DMS53 (cell line): ENCODE measurements at regions not wholly inside any gene's neighbourhood (a gene's known extent, or its start where the extent isn't known, plus 50 kb on each side); places are given as distances from the start of the nearest gene placed in this dataset.
"Not testable (repeated sequence)": the region's sequence is repeated elsewhere in the genome, so short reads cannot be mapped to it uniquely, and the experiment has no call there.

Experiments used
- DNase-seq: peaks from one replicate; lab custom pipeline; 2025; lab: John Stamatoyannopoulos, UW

DNA sequence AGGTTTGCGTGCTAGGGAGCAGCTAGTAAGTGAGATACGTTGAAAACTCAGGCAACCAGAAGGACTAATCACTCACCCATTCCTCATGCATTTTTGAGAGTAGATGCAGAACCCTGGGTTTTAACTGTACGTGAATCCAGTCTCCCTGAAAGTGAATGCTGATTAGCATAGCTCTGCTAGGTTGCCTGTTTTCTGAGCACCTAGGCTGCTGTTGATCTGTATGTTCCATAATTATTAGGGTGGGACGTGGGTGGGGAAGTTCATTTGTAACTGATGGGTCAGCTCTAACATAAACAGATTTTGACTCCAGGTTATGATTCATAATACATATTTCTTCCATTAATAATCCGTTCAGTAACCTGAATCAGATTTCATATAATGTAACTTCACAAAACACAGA lies 379.0 kb upstream of the FANCL start:
- DNase-seq, result no peak

GRCh38 chr2:58616961-58617360 lies 375.8 kb upstream of the FANCL start:
- no peak for DNase-seq

- DNase-seq, result no peak
These were observed 373.1 kb upstream of the FANCL start for GRCh38 chr2:58614219-58614618.

DNA sequence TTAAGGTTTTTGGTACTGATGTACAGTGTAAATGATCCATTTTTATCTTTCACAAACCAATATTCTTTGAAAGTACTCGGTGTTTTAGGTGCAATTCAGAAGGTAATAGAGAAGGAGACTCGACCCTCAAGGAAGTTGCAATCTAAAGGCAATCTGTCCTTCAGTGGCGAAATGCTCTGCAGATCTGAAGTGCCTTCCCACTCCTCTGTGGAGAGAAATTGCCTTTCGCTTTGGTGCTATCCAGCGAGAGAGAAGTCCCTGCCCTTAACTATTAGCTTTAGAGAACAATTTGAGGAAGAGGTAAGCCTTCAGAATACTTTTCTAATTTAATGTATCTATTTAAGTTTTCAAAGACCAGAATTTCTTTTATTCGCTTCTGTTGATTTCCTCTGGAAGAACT lies 371.8 kb upstream of the FANCL start:
- DNase-seq, result no peak

- DNase-seq, result no peak
These were observed 368.2 kb upstream of the FANCL start for GRCh38 chr2:58609326-58609725.

- no peak for DNase-seq
These were observed 367.0 kb upstream of the FANCL start for GRCh38 chr2:58608146-58608545.

DNA sequence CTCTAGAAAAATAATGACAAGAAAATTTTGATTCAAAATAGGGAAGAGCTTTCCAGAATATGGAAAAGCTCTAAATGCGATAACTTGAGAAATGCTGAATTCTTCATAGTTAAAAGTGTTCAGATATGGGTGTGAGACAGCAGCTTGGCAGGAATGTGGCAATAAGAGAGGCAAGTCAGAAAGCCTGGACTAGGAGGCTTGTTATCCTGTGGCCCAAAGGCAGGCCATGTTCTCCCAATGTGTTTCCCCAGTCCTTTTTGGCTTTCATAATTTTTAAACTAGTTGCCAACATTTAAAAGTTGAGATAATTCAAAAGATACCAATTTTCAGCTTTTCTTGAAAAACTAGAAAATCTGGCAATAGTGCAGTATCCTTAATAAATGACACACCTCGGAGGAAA lies 366.3 kb upstream of the FANCL start:
- no peak for DNase-seq

- DNase-seq, result peak; percentile 22
These were observed 365.7 kb upstream of the FANCL start for GRCh38 chr2:58606799-58607198.

DNA sequence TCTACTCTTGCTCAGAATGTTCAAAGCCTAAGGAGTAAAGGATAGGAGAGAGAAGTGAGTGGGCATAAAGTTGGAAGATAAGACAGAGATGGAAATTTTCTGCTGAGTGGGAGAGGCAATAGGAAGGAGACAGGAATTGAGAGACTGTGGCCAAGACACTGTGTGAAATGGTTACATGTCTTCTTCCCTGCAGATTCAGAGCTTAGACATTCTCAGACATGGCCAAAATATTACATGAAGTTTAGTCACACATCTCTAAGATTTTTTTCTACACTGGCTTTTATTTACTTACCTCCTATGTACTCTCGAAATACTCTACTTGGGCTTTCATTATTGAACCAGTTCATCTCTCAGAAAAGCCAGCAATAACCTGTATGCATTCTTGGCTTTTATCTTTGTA lies 363.0 kb upstream of the FANCL start:
- no peak for DNase-seq

- no peak for DNase-seq
These were observed 359.9 kb upstream of the FANCL start for GRCh38 chr2:58601017-58601416.

GRCh38 chr2:58598171-58598570 lies 357.0 kb upstream of the FANCL start:
- DNase-seq, result no peak

DNA sequence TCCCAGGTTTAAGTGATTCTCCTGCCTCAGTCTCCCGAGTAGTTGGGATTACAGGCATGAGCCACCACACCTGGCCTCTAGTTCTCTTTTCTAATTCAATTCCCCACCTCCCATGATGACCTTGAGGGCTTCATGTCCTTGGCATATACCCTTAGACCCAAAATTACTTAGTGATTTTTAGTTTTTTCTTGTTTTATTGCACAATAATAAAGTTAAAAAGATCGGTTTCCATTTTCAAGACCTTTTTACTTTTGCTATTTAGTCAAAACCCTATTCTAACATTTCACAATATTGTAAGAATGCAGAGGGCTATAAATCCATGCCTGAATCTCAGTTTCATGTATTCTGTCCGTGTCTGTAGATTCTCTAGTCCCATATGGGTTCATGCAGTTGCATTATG lies 354.6 kb upstream of the FANCL start:
- DNase-seq, result no peak

DNA sequence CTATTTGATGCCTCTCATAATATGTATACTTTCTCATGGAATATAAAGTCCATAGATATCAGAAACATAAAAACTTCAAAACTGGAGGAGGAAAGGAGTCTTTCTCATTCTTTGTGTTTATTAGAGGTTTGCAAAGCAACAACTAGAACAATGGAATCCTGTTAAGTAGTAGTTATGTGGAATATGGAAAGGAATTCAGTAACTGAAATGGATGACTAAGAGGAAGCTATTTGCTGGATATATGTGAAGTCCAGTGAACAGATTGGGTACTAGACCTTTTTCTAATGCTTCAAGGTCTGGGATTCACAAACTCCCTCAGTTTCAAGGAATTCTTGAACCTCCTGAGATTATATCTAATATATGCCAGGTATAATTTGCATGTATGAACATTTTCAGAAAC lies 353.6 kb upstream of the FANCL start:
- no peak for DNase-seq

DNA sequence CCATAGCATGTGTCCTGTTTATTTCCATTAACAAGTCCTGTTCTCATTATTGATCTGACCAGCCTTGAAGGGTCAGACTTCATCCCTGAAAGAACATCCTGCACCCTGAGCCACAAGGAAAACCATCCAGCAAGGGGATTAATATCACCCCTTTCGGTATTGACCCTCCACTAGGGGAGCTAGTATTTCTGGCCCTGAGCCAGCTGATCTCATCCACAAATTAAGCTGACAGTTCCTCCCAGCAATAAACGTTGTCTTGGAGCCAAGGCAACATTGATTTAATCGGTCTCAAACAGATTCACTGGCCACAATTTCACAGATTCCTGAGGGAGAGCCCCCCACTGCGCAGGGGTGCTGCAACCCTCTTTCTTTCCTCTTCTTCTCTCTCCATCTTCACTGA lies 353.1 kb upstream of the FANCL start:
- peak; percentile 60 for DNase-seq

- not testable (repeated sequence) for DNase-seq
These were observed 345.1 kb upstream of the FANCL start for GRCh38 chr2:58586178-58586577.

DNA sequence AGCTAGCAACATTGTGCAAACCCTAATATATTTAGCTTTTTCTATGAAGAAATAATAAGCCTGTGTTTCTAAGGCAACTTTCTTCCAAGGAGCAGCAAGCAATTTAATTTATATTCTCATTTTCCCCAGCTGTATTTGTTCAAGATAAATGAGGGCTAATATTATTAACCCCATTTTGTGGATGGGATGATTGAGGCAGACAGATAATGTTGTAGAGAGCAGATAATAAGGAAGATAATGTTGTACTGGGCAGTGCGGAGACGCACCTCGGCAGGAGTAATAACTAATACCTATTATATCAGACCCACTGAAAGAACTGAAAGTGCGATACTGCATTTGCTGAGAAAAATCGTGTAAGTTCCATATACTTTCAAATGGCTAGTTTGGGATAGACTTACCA lies 344.1 kb upstream of the FANCL start:
- DNase-seq, result no peak

GRCh38 chr2:58584606-58585118 lies 343.5 kb upstream of the FANCL start:
- no peak for DNase-seq

- DNase-seq, result no peak
These were observed 337.2 kb upstream of the FANCL start for GRCh38 chr2:58578276-58578675.

GRCh38 chr2:58574873-58575272 lies 333.7 kb upstream of the FANCL start:
- no peak for DNase-seq

GRCh38 chr2:58572731-58573130 lies 331.6 kb upstream of the FANCL start:
- DNase-seq, result no peak

DNA sequence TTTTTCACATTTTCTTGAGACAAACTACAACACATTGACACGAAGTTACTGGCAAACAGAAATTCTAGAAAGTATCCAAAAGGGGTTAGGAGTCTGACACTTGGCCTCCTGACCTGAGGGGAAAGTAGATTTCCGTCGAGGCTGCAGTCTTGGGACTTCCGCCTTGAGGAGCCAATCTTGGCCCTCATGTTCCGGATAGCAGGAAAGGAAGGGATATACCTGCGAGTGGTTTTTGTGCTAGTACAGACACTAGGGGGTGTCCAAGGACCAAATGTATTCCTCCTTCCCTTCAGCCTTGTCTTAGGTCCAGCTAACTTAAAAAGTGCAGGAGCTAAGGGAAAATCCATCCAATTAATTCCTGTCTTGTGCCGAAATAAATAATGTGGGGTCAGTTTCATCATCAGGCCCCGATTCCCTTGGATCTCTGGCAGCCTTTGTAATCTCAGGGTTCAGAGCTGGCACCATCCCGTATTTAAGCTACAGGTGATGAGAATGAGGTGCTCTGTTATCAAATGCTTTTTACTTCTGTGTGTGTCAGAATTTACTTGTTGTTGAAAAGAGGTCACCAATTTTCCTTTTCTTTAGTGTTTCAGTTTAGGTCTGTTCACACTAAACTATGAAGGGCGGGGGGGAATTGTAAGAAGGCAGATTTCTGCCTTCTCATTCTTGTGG lies 330.2 kb upstream of the FANCL start:
- DNase-seq, result peak; percentile 87

- DNase-seq, result no peak
These were observed 328.5 kb upstream of the FANCL start for GRCh38 chr2:58569475-58570185.

GRCh38 chr2:58568901-58569300 lies 327.8 kb upstream of the FANCL start:
- no peak for DNase-seq

GRCh38 chr2:58562276-58562675 lies 321.2 kb upstream of the FANCL start:
- DNase-seq, result no peak
